ENCODE measurements at regions not wholly inside any gene's neighbourhood (a gene's known extent, or its start where the extent isn't known, plus 50 kb on each side); places are given as distances from the start of the nearest gene placed in this dataset.

GRCh38 chr2:194086129-194086528 lies 1570.9 kb upstream of the SLC39A10 start:
- Histone ChIP-seq H2AK5ac (ENCODE audit: low read length) (no peak overlapping the region), H3K4ac (ENCODE audit: low read depth, low read length) (no peak overlapping the region), H2BK120ac (ENCODE audit: insufficient read depth, low read length, poor library complexity) (no peak overlapping the region), H3K18ac (ENCODE audit: low read length) (no peak overlapping the region), H3K36me3 (ENCODE audit: control insufficient read depth in 1 of 2, insufficient read depth in 2 of 2, low read length in 2 of 2) (no peaks in the 10 kb centered on the region), H3K4me1 (ENCODE audit: control insufficient read depth in 1 of 2, insufficient read depth in 2 of 2, low read length in 2 of 2) (no peaks in the 10 kb centered on the region), H3K9me3 (ENCODE audit: insufficient read depth, low read depth, low read length) (peaks cover 4% of the 10 kb centered on the region), H3K79me2 (ENCODE audit: control insufficient read depth, insufficient read depth, low read length, poor library complexity) (no peaks in the 10 kb centered on the region), H2BK12ac (ENCODE audit: low read length) (no peak overlapping the region), H3K4me3 (ENCODE audit: low read depth, low read length) (no peak overlapping the region), H2BK5ac (ENCODE audit: low read depth, low read length, poor library complexity) (no peak overlapping the region), H3K14ac (ENCODE audit: low read length) (no peak overlapping the region), H4K8ac (ENCODE audit: low read depth, low read length) (no peak overlapping the region), H3K27me3 (ENCODE audit: insufficient read depth, low read length) (no peaks in the 10 kb centered on the region), H3K9ac (ENCODE audit: low read length) (no peak overlapping the region), H3K27ac (ENCODE audit: low read depth, low read length) (no peak overlapping the region), H2AFZ (ENCODE audit: insufficient read depth, low read length, poor library complexity) (no peak overlapping the region), H4K91ac (ENCODE audit: low read depth, low read length) (no peak overlapping the region), H3K4me2 (ENCODE audit: low read length) (no peak overlapping the region), H4K12ac (ENCODE audit: low read depth, low read length) (no peak overlapping the region), H3K79me1 (ENCODE audit: low read length) (no peaks in the 10 kb centered on the region), H3K23ac (ENCODE audit: low read length) (no peak overlapping the region)
- DNase-seq: no peak
- no CpG with 5 or more reads among the region's 1 CpG for WGBS (ENCODE audit: extremely low coverage, insufficient coverage, insufficient read length)

GRCh38 chr2:194079989-194080388 lies 1577.0 kb upstream of the SLC39A10 start:
- Histone ChIP-seq H3K4ac (ENCODE audit: low read depth, low read length) (no peak overlapping the region), H3K14ac (ENCODE audit: low read length) (no peak overlapping the region), H3K27me3 (ENCODE audit: insufficient read depth, low read length) (no peaks in the 10 kb centered on the region), H3K36me3 (ENCODE audit: control insufficient read depth in 1 of 2, insufficient read depth in 2 of 2, low read length in 2 of 2) (no peaks in the 10 kb centered on the region), H3K79me2 (ENCODE audit: control insufficient read depth, insufficient read depth, low read length, poor library complexity) (no peaks in the 10 kb centered on the region), H3K9me3 (ENCODE audit: insufficient read depth, low read depth, low read length) (no peaks in the 10 kb centered on the region), H2BK120ac (ENCODE audit: insufficient read depth, low read length, poor library complexity) (no peak overlapping the region), H4K8ac (ENCODE audit: low read depth, low read length) (no peak overlapping the region), H3K23ac (ENCODE audit: low read length) (no peak overlapping the region), H4K91ac (ENCODE audit: low read depth, low read length) (no peak overlapping the region), H3K79me1 (ENCODE audit: low read length) (no peaks in the 10 kb centered on the region), H3K9ac (ENCODE audit: low read length) (no peak overlapping the region), H2BK5ac (ENCODE audit: low read depth, low read length, poor library complexity) (no peak overlapping the region), H2BK12ac (ENCODE audit: low read length) (no peak overlapping the region), H3K4me2 (ENCODE audit: low read length) (no peak overlapping the region), H2AK5ac (ENCODE audit: low read length) (no peak overlapping the region), H3K18ac (ENCODE audit: low read length) (no peak overlapping the region), H3K27ac (ENCODE audit: low read depth, low read length) (no peak overlapping the region), H3K4me1 (ENCODE audit: control insufficient read depth in 1 of 2, insufficient read depth in 2 of 2, low read length in 2 of 2) (no peaks in the 10 kb centered on the region), H2AFZ (ENCODE audit: insufficient read depth, low read length, poor library complexity) (no peak overlapping the region), H4K12ac (ENCODE audit: low read depth, low read length) (no peak overlapping the region), H3K4me3 (ENCODE audit: low read depth, low read length) (no peak overlapping the region)
- WGBS (ENCODE audit: extremely low coverage, insufficient coverage, insufficient read length): no CpG with 5 or more reads among the region's 3 CpGs
- DNase-seq: no peak

- H4K8ac ChIP-seq (ENCODE audit: low read depth, low read length): no peak overlapping the region
- no peak overlapping the region for H2AK5ac ChIP-seq (ENCODE audit: low read length)
- H3K79me1 ChIP-seq (ENCODE audit: low read length): no peaks in the 10 kb centered on the region
- H2BK120ac ChIP-seq (ENCODE audit: insufficient read depth, low read length, poor library complexity): no peak overlapping the region
- H3K27ac ChIP-seq (ENCODE audit: low read depth, low read length): no peak overlapping the region
- H3K4ac ChIP-seq (ENCODE audit: low read depth, low read length): no peak overlapping the region
- no peak overlapping the region for H2AFZ ChIP-seq (ENCODE audit: insufficient read depth, low read length, poor library complexity)
- no peak for DNase-seq
- H3K4me3 ChIP-seq (ENCODE audit: low read depth, low read length): no peak overlapping the region
- no peak overlapping the region for H3K9ac ChIP-seq (ENCODE audit: low read length)
- H2BK5ac ChIP-seq (ENCODE audit: low read depth, low read length, poor library complexity): no peak overlapping the region
- no peak overlapping the region for H4K91ac ChIP-seq (ENCODE audit: low read depth, low read length)
- H3K4me2 ChIP-seq (ENCODE audit: low read length): no peak overlapping the region
- H4K12ac ChIP-seq (ENCODE audit: low read depth, low read length): no peak overlapping the region
- H3K36me3 ChIP-seq (ENCODE audit: control insufficient read depth in 1 of 2, insufficient read depth in 2 of 2, low read length in 2 of 2): no peaks in the 10 kb centered on the region
- no peaks in the 10 kb centered on the region for H3K79me2 ChIP-seq (ENCODE audit: control insufficient read depth, insufficient read depth, low read length, poor library complexity)
- no peak overlapping the region for H3K18ac ChIP-seq (ENCODE audit: low read length)
- H3K14ac ChIP-seq (ENCODE audit: low read length): no peak overlapping the region
- no peaks in the 10 kb centered on the region for H3K4me1 ChIP-seq (ENCODE audit: control insufficient read depth in 1 of 2, insufficient read depth in 2 of 2, low read length in 2 of 2)
- no peak overlapping the region for H2BK12ac ChIP-seq (ENCODE audit: low read length)
- no peak overlapping the region for H3K23ac ChIP-seq (ENCODE audit: low read length)
- H3K9me3 ChIP-seq (ENCODE audit: insufficient read depth, low read depth, low read length): no peaks in the 10 kb centered on the region
- H3K27me3 ChIP-seq (ENCODE audit: insufficient read depth, low read length): no peaks in the 10 kb centered on the region
Measured at GRCh38 chr2:194077366-194077765, 1579.7 kb upstream of the SLC39A10 start.

GRCh38 chr2:194062401-194062800 lies 1594.6 kb upstream of the SLC39A10 start:
- H4K8ac ChIP-seq (ENCODE audit: low read depth, low read length): no peak overlapping the region
- no peak overlapping the region for H2AFZ ChIP-seq (ENCODE audit: insufficient read depth, low read length, poor library complexity)
- no peak overlapping the region for H3K23ac ChIP-seq (ENCODE audit: low read length)
- no peak overlapping the region for H2BK5ac ChIP-seq (ENCODE audit: low read depth, low read length, poor library complexity)
- H3K36me3 ChIP-seq (ENCODE audit: control insufficient read depth in 1 of 2, insufficient read depth in 2 of 2, low read length in 2 of 2): no peaks in the 10 kb centered on the region
- no peaks in the 10 kb centered on the region for H3K4me1 ChIP-seq (ENCODE audit: control insufficient read depth in 1 of 2, insufficient read depth in 2 of 2, low read length in 2 of 2)
- no CpG with 5 or more reads among the region's 3 CpGs for WGBS (ENCODE audit: extremely low coverage, insufficient coverage, insufficient read length)
- H3K27me3 ChIP-seq (ENCODE audit: insufficient read depth, low read length): no peaks in the 10 kb centered on the region
- H3K18ac ChIP-seq (ENCODE audit: low read length): no peak overlapping the region
- H2BK120ac ChIP-seq (ENCODE audit: insufficient read depth, low read length, poor library complexity): no peak overlapping the region
- H3K14ac ChIP-seq (ENCODE audit: low read length): no peak overlapping the region
- H3K9ac ChIP-seq (ENCODE audit: low read length): no peak overlapping the region
- H3K4me2 ChIP-seq (ENCODE audit: low read length): no peak overlapping the region
- H3K9me3 ChIP-seq (ENCODE audit: insufficient read depth, low read depth, low read length): no peaks in the 10 kb centered on the region
- no peak overlapping the region for H3K4ac ChIP-seq (ENCODE audit: low read depth, low read length)
- DNase-seq: no peak
- H3K4me3 ChIP-seq (ENCODE audit: low read depth, low read length): no peak overlapping the region
- H3K79me1 ChIP-seq (ENCODE audit: low read length): no peaks in the 10 kb centered on the region
- H3K27ac ChIP-seq (ENCODE audit: low read depth, low read length): no peak overlapping the region
- H2BK12ac ChIP-seq (ENCODE audit: low read length): no peak overlapping the region
- H3K79me2 ChIP-seq (ENCODE audit: control insufficient read depth, insufficient read depth, low read length, poor library complexity): no peaks in the 10 kb centered on the region
- no peak overlapping the region for H4K91ac ChIP-seq (ENCODE audit: low read depth, low read length)
- no peak overlapping the region for H4K12ac ChIP-seq (ENCODE audit: low read depth, low read length)
- H2AK5ac ChIP-seq (ENCODE audit: low read length): no peak overlapping the region

All from trophoblast cell (in vitro differentiated cells and primary cell).